Sigmoid colon (tissue), 3 donors: ENCODE measurements at regions not wholly inside any gene's neighbourhood (a gene's known extent, or its start where the extent isn't known, plus 50 kb on each side); places are given as distances from the start of the nearest gene placed in this dataset.

ENCODE experiments used
- CTCF ChIP-seq, 4 experiments: fragments of 450-650 bp in 3 of 4; fragments of 200-600 bp in 1 of 4; IDR thresholded peaks; one replicate each; pipeline ENCODE4 v1.5.1; 2016 to 2019; ENCODE audit warnings: antibody characterized with exemption in 4 of 4, mild to moderate bottlenecking in 3 of 4, moderate library complexity in 2 of 4
- POLR2A ChIP-seq, 2 donors: fragments of 450-650 bp; IDR thresholded peaks; one replicate each; pipeline ENCODE4 v1.6.1; 2016; ENCODE audit warnings: antibody characterized with exemption in 2 of 2, mild to moderate bottlenecking in 2 of 2, moderate library complexity in 2 of 2

GRCh38 chr5:117220730-117221129 lies 646.1 kb upstream of the SEMA6A start:
- TF ChIP-seq POLR2A (IDR thresholded peaks at IDR 0.05): no peak
- no peak for TF ChIP-seq CTCF (IDR thresholded peaks at IDR 0.05)
